CD14-positive monocyte (primary cell): ENCODE measurements at regions not wholly inside any gene's neighbourhood (a gene's known extent, or its start where the extent isn't known, plus 50 kb on each side); places are given as distances from the start of the nearest gene placed in this dataset.

Source experiments
- DNase-seq, 3 donors: peaks; one replicate each; pipeline ENCODE4 v3.0.0-alpha.2; 2011 to 2022
- H2AFZ ChIP-seq: 2 replicates; pipeline ENCODE4 v1.6.0; 2012; ENCODE audit warnings: mild to moderate bottlenecking, low read depth, low read length, inconsistent platforms; ENCODE audit not compliant: insufficient read depth, poor library complexity, severe bottlenecking
- H3K27ac ChIP-seq, 2 donors: 1 replicate in 1 of 2; 2 replicates in 1 of 2; pipeline ENCODE4 v1.5.1; 2012 to 2013; ENCODE audit warnings: low read length in 2 of 2, control low read depth in 1 of 2, inconsistent platforms in 1 of 2, low read depth in 1 of 2, mild to moderate bottlenecking in 1 of 2
- H3K27me3 ChIP-seq, 2 donors: one replicate each; pipeline versions ENCODE4 v1.6.0 to v1.6.1; 2011 to 2013; ENCODE audit warnings: low read length in 2 of 2; ENCODE audit not compliant: control insufficient read depth in 2 of 2, insufficient read depth in 2 of 2
- H3K36me3 ChIP-seq, 2 donors: replicated peaks in 1 of 2; 1 replicate in 1 of 2; 2 replicates in 1 of 2; pipeline versions ENCODE4 v1.5.1 to v1.6.1; 2012 to 2013; ENCODE audit warnings: low read length in 2 of 2, control low read depth in 1 of 2, inconsistent platforms in 1 of 2, mild to moderate bottlenecking in 1 of 2; ENCODE audit not compliant: insufficient read depth in 2 of 2, control insufficient read depth in 1 of 2
- H3K4me1 ChIP-seq, 2 donors: 1 replicate in 1 of 2; 2 replicates in 1 of 2; pipeline versions ENCODE4 v1.5.1 to v1.6.1; 2012 to 2013; ENCODE audit warnings: low read length in 2 of 2, control low read depth in 1 of 2, inconsistent platforms in 1 of 2, mild to moderate bottlenecking in 1 of 2, moderate library complexity in 1 of 2; ENCODE audit not compliant: insufficient read depth in 2 of 2, control insufficient read depth in 1 of 2
- H3K4me2 ChIP-seq: replicated peaks from 2 replicates; pipeline ENCODE3; 2012; ENCODE audit warnings: low read length, moderate library complexity, mild to moderate bottlenecking; ENCODE audit not compliant: poor library complexity, severe bottlenecking; ENCODE audit errors: extremely low read depth
- H3K4me3 ChIP-seq, 3 experiments: fragments of 200-600 bp in 1 of 3; sonication (generic) in 1 of 3; replicated peaks in 1 of 3; 1 replicate in 2 of 3; 2 replicates in 1 of 3; pipeline ENCODE4 v1.5.1; 2011 to 2013; ENCODE audit warnings: low read length in 3 of 3, mild to moderate bottlenecking in 3 of 3, control low read depth in 2 of 3, low read depth in 2 of 3, inconsistent platforms in 1 of 3, moderate library complexity in 1 of 3
- H3K79me2 ChIP-seq: 2 replicates; pipeline ENCODE4 v1.6.0; 2012; ENCODE audit warnings: mild to moderate bottlenecking, control low read depth, inconsistent platforms, low read length, moderate library complexity; ENCODE audit not compliant: insufficient read depth
- H3K9ac ChIP-seq: 2 replicates; pipeline ENCODE4 v1.6.0; 2017; ENCODE audit warnings: low read length, mild to moderate bottlenecking; ENCODE audit not compliant: insufficient read depth, poor library complexity, severe bottlenecking
- H3K9me3 ChIP-seq, 2 donors: replicated peaks in 1 of 2; 1 replicate in 1 of 2; 2 replicates in 1 of 2; pipeline versions ENCODE4 v1.5.1 to v1.6.1; 2012 to 2013; ENCODE audit warnings: low read length in 2 of 2, control low read depth in 1 of 2; ENCODE audit not compliant: control insufficient read depth in 1 of 2, insufficient read depth in 1 of 2
- H4K20me1 ChIP-seq: 2 replicates; pipeline ENCODE4 v1.6.0; 2012; ENCODE audit warnings: mild to moderate bottlenecking, low read length, control low read depth, moderate library complexity; ENCODE audit not compliant: insufficient read depth
- H3K27ac Mint-ChIP-seq, 7 donors: one replicate each; pipeline ENCODE4 v1.8.0; 2020; ENCODE audit warnings: mild to moderate bottlenecking in 7 of 7, mixed read lengths in 7 of 7, moderate library complexity in 6 of 7, inconsistent platforms in 2 of 7
- H3K27me3 Mint-ChIP-seq, 3 donors: one replicate each; pipeline ENCODE4 v1.8.0; 2021 to 2022; ENCODE audit warnings: low read depth in 3 of 3, mild to moderate bottlenecking in 3 of 3, mixed read lengths in 3 of 3, moderate library complexity in 3 of 3, inconsistent platforms in 1 of 3
- H3K36me3 Mint-ChIP-seq, 2 donors: one replicate each; pipeline ENCODE4 v1.8.0; 2020; ENCODE audit warnings: mixed read lengths in 2 of 2, inconsistent platforms in 1 of 2, mild to moderate bottlenecking in 1 of 2
- H3K4me1 Mint-ChIP-seq: one replicate; pipeline ENCODE4 v1.8.0; 2020; ENCODE audit warnings: mild to moderate bottlenecking, mixed read lengths
- H3K4me3 Mint-ChIP-seq, 2 donors: one replicate each; pipeline ENCODE4 v1.8.0; 2020; ENCODE audit warnings: mild to moderate bottlenecking in 2 of 2, mixed read lengths in 2 of 2, moderate library complexity in 1 of 2
- H3K9me3 Mint-ChIP-seq, 7 donors: one replicate each; pipeline ENCODE4 v1.8.0; 2020 to 2022; ENCODE audit warnings: mixed read lengths in 7 of 7, mild to moderate bottlenecking in 6 of 7, moderate library complexity in 6 of 7, inconsistent platforms in 2 of 7
- CTCF ChIP-seq: fragments of 200-600 bp; IDR thresholded peaks from one replicate; pipeline ENCODE4 v1.8.0; 2022; ENCODE audit warnings: antibody characterized with exemption, mild to moderate bottlenecking
- WGBS: methylation state at CpG from one replicate; pipeline ENCODE4 v1.1.5; 2013; ENCODE audit warnings: missing lambda C conversion rate; ENCODE audit not compliant: insufficient coverage; 5-methylcytosine and 5-hydroxymethylcytosine counted together
- intact Hi-C, 2 donors: fragments of 100-400 bp; cut with micrococcal nuclease; formaldehyde crosslinking; loops; one replicate each; pipeline versions ENCODE4 v1.15.0 to v1.15.1; 2023

GRCh38 chr9:11713077-11713476 lies 980.1 kb upstream of the TYRP1 start:
- Histone ChIP-seq H3K9ac (no peak overlapping the region), H3K9me3 (no peaks in the 10 kb centered on the region), H3K27ac (no peak overlapping the region), H3K4me3 (no peak overlapping the region), H4K20me1 (no peaks in the 10 kb centered on the region), H3K4me2 (no peak overlapping the region), H3K4me1 (no peaks in the 10 kb centered on the region), H2AFZ (no peak overlapping the region), H3K36me3 (no peaks in the 10 kb centered on the region), H3K27me3 (no peaks in the 10 kb centered on the region), H3K79me2 (no peaks in the 10 kb centered on the region)
- H3K36me3 Mint-ChIP-seq, result no peaks in the 10 kb centered on the region
- DNase-seq, result no peak
- H3K9me3 Mint-ChIP-seq, result no peaks in the 10 kb centered on the region
- TF ChIP-seq CTCF, result no peak
- no peak overlapping the region for H3K4me3 Mint-ChIP-seq
- intact Hi-C loops, result no loop called here
- WGBS, result no CpG with 5 or more reads among the region's 2 CpGs
- no peak overlapping the region for H3K27ac Mint-ChIP-seq
- no peaks in the 10 kb centered on the region for H3K27me3 Mint-ChIP-seq
- no peaks in the 10 kb centered on the region for H3K4me1 Mint-ChIP-seq

GRCh38 chr9:11722957-11723356 lies 970.2 kb upstream of the TYRP1 start:
- no peaks in the 10 kb centered on the region for H3K27me3 ChIP-seq
- DNase-seq, result no peak
- WGBS, result no CpG with 5 or more reads among the region's 3 CpGs
- intact Hi-C loops, result no loop called here
- H3K4me1 Mint-ChIP-seq, result no peaks in the 10 kb centered on the region
- no peaks in the 10 kb centered on the region for H3K79me2 ChIP-seq
- no peaks in the 10 kb centered on the region for H4K20me1 ChIP-seq
- no peak overlapping the region for H3K27ac Mint-ChIP-seq
- no peak overlapping the region for H3K4me3 ChIP-seq
- TF ChIP-seq CTCF, result no peak
- H3K36me3 ChIP-seq, result no peaks in the 10 kb centered on the region
- H3K4me2 ChIP-seq, result no peak overlapping the region
- no peak overlapping the region for H2AFZ ChIP-seq
- H3K36me3 Mint-ChIP-seq, result no peaks in the 10 kb centered on the region
- no peak overlapping the region for H3K27ac ChIP-seq
- no peak overlapping the region for H3K4me3 Mint-ChIP-seq
- H3K9ac ChIP-seq, result no peak overlapping the region
- no peaks in the 10 kb centered on the region for H3K4me1 ChIP-seq
- H3K9me3 Mint-ChIP-seq, result peaks cover 0 to 8% (median 4%) of the 10 kb centered on the region in 7 donors
- H3K27me3 Mint-ChIP-seq, result no peaks in the 10 kb centered on the region
- H3K9me3 ChIP-seq, result peaks cover 0 to 2% of the 10 kb centered on the region in 2 donors
